ENCODE measurements at regions not wholly inside any gene's neighbourhood (a gene's known extent, or its start where the extent isn't known, plus 50 kb on each side); places are given as distances from the start of the nearest gene placed in this dataset.
"Not testable (repeated sequence)": the region's sequence is repeated elsewhere in the genome, so short reads cannot be mapped to it uniquely, and the experiment has no call there.

GRCh38 chr3:144900366-144900765 is 928.7 kb downstream of the DIPK2A start:
- H3K56ac ChIP-seq (ENCODE audit: insufficient read length, low read depth, low read length): no peak overlapping the region
- H3K4me2 ChIP-seq (ENCODE audit: insufficient read depth, insufficient read length, low read length): no peak overlapping the region

GRCh38 chr3:144907581-144907980 is 936.0 kb downstream of the DIPK2A start:
- H2BK20ac ChIP-seq (ENCODE audit: low read depth, low read length, poor library complexity, severe bottlenecking); H2AK5ac ChIP-seq (ENCODE audit: insufficient read length, low read length); H3K14ac ChIP-seq (ENCODE audit: insufficient read depth, low read length); H3K79me1 ChIP-seq (ENCODE audit: insufficient read depth, low read depth, low read length, poor library complexity, severe bottlenecking); H3K79me2 ChIP-seq (ENCODE audit: insufficient read depth, low read length); DNase-seq; H3K23ac ChIP-seq (ENCODE audit: insufficient read length, low read depth, low read length); H3K4ac ChIP-seq (ENCODE audit: low read depth, low read length); H3K23me2 ChIP-seq (ENCODE audit: insufficient read length, low read depth, low read length, poor library complexity, severe bottlenecking); H3K56ac ChIP-seq (ENCODE audit: insufficient read length, low read depth, low read length); H3K27ac Mint-ChIP-seq; H3K27me3 Mint-ChIP-seq (ENCODE audit: low read depth); H4K8ac ChIP-seq (replicated peaks; ENCODE audit: insufficient read length, low read depth, low read length); H3K9me3 ChIP-seq (ENCODE audit: control insufficient read depth, low read depth, low read length); H3K4me1 ChIP-seq (ENCODE audit: insufficient read depth, low read length); H3K4me3 Mint-ChIP-seq; H3K4me1 Mint-ChIP-seq; H2BK15ac ChIP-seq (ENCODE audit: low read depth, low read length); H3K27me3 ChIP-seq (ENCODE audit: insufficient read depth, low read length); H4K20me1 ChIP-seq (ENCODE audit: control insufficient read depth, insufficient read depth, insufficient read length); H2AFZ ChIP-seq (ENCODE audit: low read length); H3K4me2 ChIP-seq (ENCODE audit: insufficient read depth, insufficient read length, low read length); H3K18ac ChIP-seq (ENCODE audit: insufficient read length, low read depth, low read length); H2BK12ac ChIP-seq (ENCODE audit: insufficient read length, low read depth, low read length); H3T11ph ChIP-seq (ENCODE audit: low read length); H3K27ac ChIP-seq (ENCODE audit: insufficient read length, low read depth, low read length); H4K91ac ChIP-seq (ENCODE audit: insufficient read length, low read depth, low read length); H3K9ac ChIP-seq (ENCODE audit: extremely low read depth, insufficient read length, low read length); H2BK120ac ChIP-seq (ENCODE audit: low read depth, low read length, poor library complexity, severe bottlenecking); H4K5ac ChIP-seq (ENCODE audit: insufficient read length, low read depth, low read length); H2BK5ac ChIP-seq (ENCODE audit: insufficient read length, low read length): not testable (repeated sequence)
- WGBS (ENCODE audit: extremely low coverage, insufficient read length, low lambda C conversion rate): no CpG with 5 or more reads among the region's 3 CpGs
- H3K36me3 Mint-ChIP-seq (ENCODE audit: insufficient read depth in 1 of 3, low read depth in 3 of 3): peaks cover 12 to 32% (median 23%) of the 10 kb centered on the region in 3 experiments; a peak in 6 of 7 replicates
- H3K9me3 Mint-ChIP-seq: peaks cover 20 to 36% of the 10 kb centered on the region in 2 experiments

More at GRCh38 chr3:144900366-144900765, 928.7 kb downstream of the DIPK2A start:
- no peak for TF ChIP-seq CTCF (conservative IDR thresholded peaks at IDR 0.05)
- Histone ChIP-seq H3K4ac (ENCODE audit: low read depth, low read length) (no peak overlapping the region), H2BK15ac (ENCODE audit: low read depth, low read length) (no peak overlapping the region), H4K8ac (replicated peaks; ENCODE audit: insufficient read length, low read depth, low read length) (no peak overlapping the region), H3K79me1 (ENCODE audit: insufficient read depth, low read depth, low read length, poor library complexity, severe bottlenecking) (no peaks in the 10 kb centered on the region), H4K5ac (ENCODE audit: insufficient read length, low read depth, low read length) (no peak overlapping the region), H2BK20ac (ENCODE audit: low read depth, low read length, poor library complexity, severe bottlenecking) (no peak overlapping the region), H3K27me3 (ENCODE audit: insufficient read depth, low read length) (no peaks in the 10 kb centered on the region), H2BK120ac (ENCODE audit: low read depth, low read length, poor library complexity, severe bottlenecking) (no peak overlapping the region), H3K79me2 (ENCODE audit: insufficient read depth, low read length) (no peaks in the 10 kb centered on the region), H2BK5ac (ENCODE audit: insufficient read length, low read length) (no peak overlapping the region), H3K18ac (ENCODE audit: insufficient read length, low read depth, low read length) (no peak overlapping the region), H2BK12ac (ENCODE audit: insufficient read length, low read depth, low read length) (no peak overlapping the region), H3K23ac (ENCODE audit: insufficient read length, low read depth, low read length) (no peak overlapping the region), H2AFZ (ENCODE audit: low read length) (no peak overlapping the region), H3K9ac (ENCODE audit: extremely low read depth, insufficient read length, low read length) (no peak overlapping the region), H3K9me3 (ENCODE audit: control insufficient read depth, low read depth, low read length) (no peaks in the 10 kb centered on the region), H2AK5ac (ENCODE audit: insufficient read length, low read length) (no peak overlapping the region), H3T11ph (ENCODE audit: low read length) (no peak overlapping the region), H4K20me1 (ENCODE audit: control insufficient read depth, insufficient read depth, insufficient read length) (no peaks in the 10 kb centered on the region), H4K91ac (ENCODE audit: insufficient read length, low read depth, low read length) (no peak overlapping the region), H3K27ac (ENCODE audit: insufficient read length, low read depth, low read length) (no peak overlapping the region), H3K4me1 (ENCODE audit: insufficient read depth, low read length) (no peaks in the 10 kb centered on the region), H3K14ac (ENCODE audit: insufficient read depth, low read length) (no peak overlapping the region), H3K23me2 (ENCODE audit: insufficient read length, low read depth, low read length, poor library complexity, severe bottlenecking) (no peaks in the 10 kb centered on the region)
- no peaks in the 10 kb centered on the region for H3K4me1 Mint-ChIP-seq
- H3K9me3 Mint-ChIP-seq: peaks cover 13 to 20% of the 10 kb centered on the region in 2 experiments
- DNase-seq: no peak
- no peaks in the 10 kb centered on the region for H3K27me3 Mint-ChIP-seq (ENCODE audit: low read depth)
- no peak overlapping the region for H3K27ac Mint-ChIP-seq
- H3K4me3 Mint-ChIP-seq: no peak overlapping the region
- H3K36me3 Mint-ChIP-seq (ENCODE audit: insufficient read depth in 1 of 3, low read depth in 3 of 3): peaks cover 10 to 11% (median 11%) of the 10 kb centered on the region in 3 experiments; a peak in 5 of 7 replicates

Data from H9 (cell line).